Astrocyte (in vitro differentiated cells and primary cell): ENCODE measurements at regions not wholly inside any gene's neighbourhood (a gene's known extent, or its start where the extent isn't known, plus 50 kb on each side); places are given as distances from the start of the nearest gene placed in this dataset.

Experiments used
- DNase-seq: peaks from one replicate; pipeline ENCODE4 v3.0.0-alpha.2; 2010; ENCODE audit warnings: low read depth
- FAIRE-seq: peaks from 2 replicates; lab custom pipeline; 2011; peaks lifted over from hg19 to GRCh38; lab: Jason Lieb, UNC
- H2AFZ ChIP-seq: 2 replicates; pipeline ENCODE4 v1.6.0; 2012; ENCODE audit warnings: low read depth, low read length, inconsistent platforms
- H3K27ac ChIP-seq: 2 replicates; pipeline ENCODE4 v1.5.1; 2011; ENCODE audit warnings: low read depth, low read length, inconsistent platforms
- H3K27me3 ChIP-seq: 2 replicates; pipeline ENCODE4 v1.6.0; 2011; ENCODE audit warnings: low read length, inconsistent platforms; ENCODE audit not compliant: insufficient read depth
- H3K36me3 ChIP-seq: 2 replicates; pipeline ENCODE4 v1.5.1; 2011; ENCODE audit warnings: low read length, inconsistent platforms; ENCODE audit not compliant: insufficient read depth
- H3K4me1 ChIP-seq: 2 replicates; pipeline ENCODE4 v1.5.1; 2011; ENCODE audit warnings: low read length, inconsistent platforms; ENCODE audit not compliant: insufficient read depth
- H3K4me2 ChIP-seq: 2 replicates; pipeline ENCODE4 v1.6.0; 2012; ENCODE audit warnings: low read length, inconsistent platforms
- H3K4me3 ChIP-seq: 2 replicates; pipeline ENCODE4 v1.5.1; 2011; ENCODE audit warnings: low read depth, mild to moderate bottlenecking, low read length, inconsistent platforms; ENCODE audit not compliant: insufficient read depth
- H3K79me2 ChIP-seq: 2 replicates; pipeline ENCODE4 v1.6.0; 2012; ENCODE audit warnings: mild to moderate bottlenecking, low read length, inconsistent platforms; ENCODE audit not compliant: insufficient read depth
- H3K9ac ChIP-seq: 2 replicates; pipeline ENCODE4 v1.6.0; 2012; ENCODE audit warnings: mild to moderate bottlenecking, low read length, inconsistent platforms
- H3K9me3 ChIP-seq: 2 replicates; pipeline ENCODE4 v1.5.1; 2012; ENCODE audit warnings: low read depth, mild to moderate bottlenecking, low read length, inconsistent platforms; ENCODE audit not compliant: insufficient read depth
- H4K20me1 ChIP-seq: 2 replicates; pipeline ENCODE4 v1.6.0; 2012; ENCODE audit warnings: low read length, inconsistent platforms; ENCODE audit not compliant: insufficient read depth
- H3K27ac Mint-ChIP-seq: one replicate; pipeline ENCODE4 v1.8.0; 2021; ENCODE audit warnings: mild to moderate bottlenecking, mixed read lengths; ENCODE audit not compliant: unreplicated experiment
- H3K27me3 Mint-ChIP-seq: one replicate; pipeline ENCODE4 v1.8.0; 2021; ENCODE audit warnings: low read depth, mixed read lengths; ENCODE audit not compliant: unreplicated experiment
- H3K36me3 Mint-ChIP-seq: one replicate; pipeline ENCODE4 v1.8.0; 2021; ENCODE audit warnings: low read depth, mixed read lengths; ENCODE audit not compliant: unreplicated experiment
- H3K4me1 Mint-ChIP-seq: one replicate; pipeline ENCODE4 v1.8.0; 2021; ENCODE audit warnings: low read depth, mixed read lengths; ENCODE audit not compliant: unreplicated experiment
- H3K4me3 Mint-ChIP-seq: one replicate; pipeline ENCODE4 v1.8.0; 2021; ENCODE audit warnings: mild to moderate bottlenecking, moderate library complexity, mixed read lengths; ENCODE audit not compliant: unreplicated experiment
- H3K9me3 Mint-ChIP-seq: one replicate; pipeline ENCODE4 v1.8.0; 2021; ENCODE audit warnings: mild to moderate bottlenecking, mixed read lengths; ENCODE audit not compliant: unreplicated experiment
- EZH2 ChIP-seq: IDR thresholded peaks from 2 replicates; pipeline ENCODE4 v1.6.1; 2012; ENCODE audit warnings: mild to moderate bottlenecking, low read length, inconsistent platforms; ENCODE audit not compliant: insufficient read depth
- TF ChIP-seq, protein P1 (sequence below): IDR thresholded peaks from 2 replicates; pipeline ENCODE4 v1.5.1; 2011; ENCODE audit warnings: low read depth, mild to moderate bottlenecking, inconsistent platforms, low read length, moderate library complexity; ENCODE audit not compliant: insufficient read depth

DNA sequence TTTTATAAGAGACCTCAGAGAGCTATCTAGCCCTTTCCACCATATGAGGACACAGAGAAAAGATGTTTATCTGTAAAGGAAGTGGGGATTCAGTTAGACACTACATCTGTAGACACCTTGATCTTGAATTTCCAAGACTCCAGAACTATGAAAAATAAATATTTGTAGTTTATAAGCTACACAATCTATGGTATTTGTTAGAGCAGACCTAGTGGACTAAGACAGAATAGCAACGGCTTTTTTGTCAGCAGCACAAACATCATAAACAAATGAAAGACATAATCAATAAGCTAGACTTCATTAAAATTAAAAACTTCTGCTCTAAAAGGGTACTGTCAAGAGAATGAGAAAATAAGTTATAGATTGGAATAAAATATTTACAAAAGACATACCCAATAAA, 810.1 kb downstream of the FSCB start:
- Mint-ChIP-seq H3K4me3 (no peak overlapping the region), H3K9me3 (peaks cover 3% of the 10 kb centered on the region), H3K27me3 (no peaks in the 10 kb centered on the region), H3K4me1 (peaks cover 1% of the 10 kb centered on the region), H3K27ac (no peak overlapping the region), H3K36me3 (no peaks in the 10 kb centered on the region)
- Histone ChIP-seq H3K27ac (no peak overlapping the region), H3K4me1 (no peaks in the 10 kb centered on the region), H3K4me3 (no peak overlapping the region), H4K20me1 (no peaks in the 10 kb centered on the region), H2AFZ (no peak overlapping the region), H3K36me3 (no peaks in the 10 kb centered on the region), H3K9ac (no peak overlapping the region), H3K79me2 (no peaks in the 10 kb centered on the region), H3K27me3 (no peaks in the 10 kb centered on the region), H3K9me3 (no peaks in the 10 kb centered on the region), H3K4me2 (no peak overlapping the region)
- no peak for FAIRE-seq
- no peak for DNase-seq
- TF ChIP-seq EZH2, result no peak
- TF ChIP-seq, protein P1, sequence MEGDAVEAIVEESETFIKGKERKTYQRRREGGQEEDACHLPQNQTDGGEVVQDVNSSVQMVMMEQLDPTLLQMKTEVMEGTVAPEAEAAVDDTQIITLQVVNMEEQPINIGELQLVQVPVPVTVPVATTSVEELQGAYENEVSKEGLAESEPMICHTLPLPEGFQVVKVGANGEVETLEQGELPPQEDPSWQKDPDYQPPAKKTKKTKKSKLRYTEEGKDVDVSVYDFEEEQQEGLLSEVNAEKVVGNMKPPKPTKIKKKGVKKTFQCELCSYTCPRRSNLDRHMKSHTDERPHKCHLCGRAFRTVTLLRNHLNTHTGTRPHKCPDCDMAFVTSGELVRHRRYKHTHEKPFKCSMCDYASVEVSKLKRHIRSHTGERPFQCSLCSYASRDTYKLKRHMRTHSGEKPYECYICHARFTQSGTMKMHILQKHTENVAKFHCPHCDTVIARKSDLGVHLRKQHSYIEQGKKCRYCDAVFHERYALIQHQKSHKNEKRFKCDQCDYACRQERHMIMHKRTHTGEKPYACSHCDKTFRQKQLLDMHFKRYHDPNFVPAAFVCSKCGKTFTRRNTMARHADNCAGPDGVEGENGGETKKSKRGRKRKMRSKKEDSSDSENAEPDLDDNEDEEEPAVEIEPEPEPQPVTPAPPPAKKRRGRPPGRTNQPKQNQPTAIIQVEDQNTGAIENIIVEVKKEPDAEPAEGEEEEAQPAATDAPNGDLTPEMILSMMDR, result no peak

DNA sequence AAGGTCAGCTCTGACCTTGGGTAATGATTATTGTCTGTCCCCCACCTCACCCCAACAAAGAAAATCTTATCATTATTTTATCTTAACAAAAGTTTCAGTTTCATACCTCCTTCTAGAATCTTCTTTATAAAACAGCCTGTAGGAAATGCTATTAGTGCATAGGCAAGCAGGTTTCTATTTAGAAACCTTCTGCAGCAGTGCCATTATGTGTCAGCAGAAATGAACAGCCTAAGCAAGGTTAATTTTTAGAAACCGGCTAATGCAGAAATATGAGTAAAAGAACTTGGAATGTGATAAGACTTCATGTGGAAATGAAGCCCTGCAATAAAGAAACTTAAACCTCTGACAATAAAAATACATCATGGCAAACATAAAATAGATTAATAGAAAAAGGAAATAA, 814.4 kb downstream of the FSCB start:
- Histone ChIP-seq H3K9ac (no peak overlapping the region), H3K4me3 (no peak overlapping the region), H3K9me3 (no peaks in the 10 kb centered on the region), H3K27ac (no peak overlapping the region), H3K4me1 (peaks cover under 1% of the 10 kb centered on the region), H3K79me2 (no peaks in the 10 kb centered on the region), H3K36me3 (no peaks in the 10 kb centered on the region), H3K27me3 (no peaks in the 10 kb centered on the region), H2AFZ (no peak overlapping the region), H3K4me2 (no peak overlapping the region), H4K20me1 (no peaks in the 10 kb centered on the region)
- Mint-ChIP-seq H3K27ac (no peak overlapping the region), H3K27me3 (no peaks in the 10 kb centered on the region), H3K4me1 (peaks cover 9% of the 10 kb centered on the region), H3K4me3 (no peak overlapping the region), H3K9me3 (no peaks in the 10 kb centered on the region), H3K36me3 (no peaks in the 10 kb centered on the region)
- FAIRE-seq (no peak), DNase-seq (no peak)
- TF ChIP-seq EZH2, result no peak
- TF ChIP-seq, protein P1, result no peak

DNA sequence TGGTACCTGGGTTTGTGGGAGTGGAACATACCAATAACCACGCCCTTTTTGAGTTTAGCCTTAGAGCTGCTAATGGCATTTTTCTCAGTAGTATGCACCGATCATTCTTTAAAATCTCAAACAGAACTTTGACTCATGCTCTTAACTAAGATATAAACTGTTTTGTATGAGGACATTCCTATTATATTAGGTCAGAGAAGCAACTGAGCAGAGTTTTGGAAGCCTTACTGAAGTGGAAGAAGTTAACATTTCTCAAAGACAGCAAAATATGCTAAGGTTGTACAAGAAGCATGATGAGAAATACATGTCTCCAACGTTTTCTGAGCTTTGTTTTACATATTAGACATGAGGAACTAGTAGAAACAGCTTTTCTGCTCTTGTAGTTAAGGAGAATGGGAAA, 819.2 kb downstream of the FSCB start:
- H3K4me3 Mint-ChIP-seq, result no peak overlapping the region
- Histone ChIP-seq H3K79me2 (no peaks in the 10 kb centered on the region), H3K4me1 (peaks cover 4% of the 10 kb centered on the region), H3K9me3 (no peaks in the 10 kb centered on the region), H4K20me1 (no peaks in the 10 kb centered on the region), H3K4me3 (no peak overlapping the region), H3K27ac (peak overlapping the region; percentile 30), H3K36me3 (no peaks in the 10 kb centered on the region), H3K9ac (no peak overlapping the region), H3K4me2 (peak overlapping the region; percentile 18), H3K27me3 (no peaks in the 10 kb centered on the region), H2AFZ (no peak overlapping the region)
- peaks cover 18% of the 10 kb centered on the region for H3K4me1 Mint-ChIP-seq
- FAIRE-seq, result no peak
- H3K9me3 Mint-ChIP-seq, result no peaks in the 10 kb centered on the region
- H3K27me3 Mint-ChIP-seq, result no peaks in the 10 kb centered on the region
- no peaks in the 10 kb centered on the region for H3K36me3 Mint-ChIP-seq
- H3K27ac Mint-ChIP-seq, result peak overlapping the region; percentile 16
- no peak for TF ChIP-seq EZH2
- TF ChIP-seq, protein P1, result no peak
- DNase-seq, result peak; percentile 58
